HepG2 (cell line): ENCODE measurements at regions not wholly inside any gene's neighbourhood (a gene's known extent, or its start where the extent isn't known, plus 50 kb on each side); places are given as distances from the start of the nearest gene placed in this dataset.
A peak's percentile ranks its signal among the peaks of the same experiment; 100 is the strongest.

Experiments used
- AKNA ChIP-seq: sonication (generic); formaldehyde crosslinking; IDR thresholded peaks from 2 replicates; pipeline ENCODE4 v1.4.0; 2020; ENCODE audit warnings: missing genetic modification reagents, borderline replicate concordance
- CREB1 ChIP-seq, 2 experiments: fragments of 450-650 bp in 1 of 2; IDR thresholded peaks; 2 replicates each; pipeline ENCODE4 v1.6.1; 2016 to 2017; ENCODE audit warnings: control low read depth in 1 of 2, mild to moderate bottlenecking in 1 of 2, missing compliant biosample characterization in 1 of 2, missing genetic modification characterization in 1 of 2
- FIP1L1 ChIP-seq: fragments of 200-400 bp; formaldehyde crosslinking; IDR thresholded peaks from 2 replicates; pipeline ENCODE4 v1.6.1; 2018; ENCODE audit warnings: low read depth, mild to moderate bottlenecking, low read length, moderate library complexity, borderline replicate concordance; ENCODE audit not compliant: insufficient read depth
- MAX ChIP-seq: IDR thresholded peaks from 2 replicates; pipeline ENCODE4 v1.6.1; 2012; ENCODE audit warnings: inconsistent platforms
- MTA3 ChIP-seq: sonication (generic); formaldehyde crosslinking; IDR thresholded peaks from 2 replicates; pipeline ENCODE4 v1.4.0; 2020; ENCODE audit warnings: missing genetic modification reagents
- NCOR1 ChIP-seq: fragments of 200-600 bp; sonication (generic); IDR thresholded peaks from 2 replicates; pipeline ENCODE4 v1.7.0; 2017; ENCODE audit warnings: antibody characterized with exemption, low read length, borderline replicate concordance
- STAG1 ChIP-seq: sonication (generic); formaldehyde crosslinking; IDR thresholded peaks from 2 replicates; pipeline ENCODE4 v1.4.0; 2020; ENCODE audit warnings: missing genetic modification reagents
- ZXDC ChIP-seq: sonication (generic); formaldehyde crosslinking; IDR thresholded peaks from 2 replicates; pipeline ENCODE4 v1.5.0; 2020; ENCODE audit warnings: mild to moderate bottlenecking, missing genetic modification reagents

GRCh38 chr4:8688041-8688907, 95.7 kb downstream of the CPZ start (continued):
- TF ChIP-seq AKNA (CRISPR knock-in tag), result no peak
- TF ChIP-seq MTA3 (CRISPR knock-in tag), result no peak
- TF ChIP-seq MAX, result no peak
- no peak for TF ChIP-seq ZXDC (CRISPR knock-in tag)
- TF ChIP-seq FIP1L1, result no peak
- no peak for TF ChIP-seq CREB1 (IDR thresholded peaks at IDR 0.05)
- TF ChIP-seq CREB1 (CRISPR knock-in tag; IDR thresholded peaks at IDR 0.05), result no peak
- no peak for TF ChIP-seq NCOR1
- peak; percentile 58 for TF ChIP-seq STAG1 (CRISPR knock-in tag)
- TF ChIP-seq, all 625 proteins: peak for 4
